ENCODE measurements at regions not wholly inside any gene's neighbourhood (a gene's known extent, or its start where the extent isn't known, plus 50 kb on each side); places are given as distances from the start of the nearest gene placed in this dataset.
A peak's percentile ranks its signal among the peaks of the same experiment; 100 is the strongest.

DNA sequence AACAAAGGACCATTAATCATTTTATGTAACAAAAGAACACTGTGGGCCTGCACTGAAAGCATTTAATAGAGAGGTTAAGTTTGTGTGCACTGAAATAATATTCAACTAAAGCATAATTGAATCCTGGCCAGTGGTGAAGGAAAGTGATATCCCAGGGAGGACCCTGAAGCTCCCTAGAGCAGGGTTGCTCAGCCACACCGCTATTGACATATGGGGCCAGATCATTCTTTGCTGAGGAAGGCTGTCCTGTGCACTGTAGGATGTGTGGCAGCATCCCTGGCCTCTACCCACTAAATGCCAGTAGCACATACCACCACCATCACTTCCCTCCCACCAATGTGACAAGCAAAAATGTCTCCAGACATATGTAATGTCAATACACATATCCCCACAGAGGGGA lies 166.1 kb upstream of the MTNR1B start:
- DNase-seq = no peak

DNA sequence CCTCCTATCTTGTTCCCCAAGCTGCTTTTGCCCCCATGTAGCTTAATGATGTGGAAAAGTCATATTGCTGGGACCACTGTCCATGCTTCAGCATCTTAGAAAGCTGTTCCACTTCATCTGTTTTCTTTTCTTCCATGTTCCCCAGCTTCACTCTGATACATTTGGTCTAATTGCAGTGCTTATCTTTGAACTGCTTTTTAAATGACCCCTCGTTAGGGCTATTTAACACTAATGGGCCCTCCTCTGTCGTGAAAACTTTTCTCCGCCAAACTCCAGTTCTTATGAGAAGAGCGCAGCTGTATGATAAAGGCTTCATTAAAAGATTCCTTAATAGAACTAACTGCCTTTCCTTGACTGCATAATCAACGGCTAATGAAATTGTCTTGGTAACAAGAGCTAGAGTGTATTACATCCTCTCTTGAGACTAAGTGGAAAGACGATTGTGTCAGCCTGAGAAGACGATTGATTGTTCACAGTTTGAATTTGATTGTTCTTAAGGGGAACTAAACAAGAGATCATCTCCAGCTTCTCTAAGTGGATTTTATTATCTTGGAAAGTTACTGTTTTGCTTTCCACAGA lies 165.0 kb upstream of the MTNR1B start:
- no peak for DNase-seq

DNA sequence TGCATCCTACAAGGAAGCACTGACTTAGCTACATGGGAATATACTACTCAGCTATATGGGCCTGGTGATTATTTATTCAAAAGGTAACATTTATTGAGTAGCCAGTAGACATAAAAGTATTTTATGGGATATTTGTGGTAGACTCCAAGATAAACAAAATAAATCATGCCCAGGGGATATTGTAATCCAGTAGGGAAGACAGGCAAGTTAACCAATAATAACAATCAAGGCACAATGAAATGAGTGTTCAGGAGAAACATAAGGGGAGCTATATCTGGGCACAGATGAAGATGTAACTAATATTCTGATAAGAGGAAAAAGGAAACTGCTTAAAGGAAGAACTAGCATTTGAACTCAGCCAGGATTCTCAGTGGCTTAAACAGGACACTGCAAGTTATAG lies 161.4 kb upstream of the MTNR1B start:
- DNase-seq = no peak

DNA sequence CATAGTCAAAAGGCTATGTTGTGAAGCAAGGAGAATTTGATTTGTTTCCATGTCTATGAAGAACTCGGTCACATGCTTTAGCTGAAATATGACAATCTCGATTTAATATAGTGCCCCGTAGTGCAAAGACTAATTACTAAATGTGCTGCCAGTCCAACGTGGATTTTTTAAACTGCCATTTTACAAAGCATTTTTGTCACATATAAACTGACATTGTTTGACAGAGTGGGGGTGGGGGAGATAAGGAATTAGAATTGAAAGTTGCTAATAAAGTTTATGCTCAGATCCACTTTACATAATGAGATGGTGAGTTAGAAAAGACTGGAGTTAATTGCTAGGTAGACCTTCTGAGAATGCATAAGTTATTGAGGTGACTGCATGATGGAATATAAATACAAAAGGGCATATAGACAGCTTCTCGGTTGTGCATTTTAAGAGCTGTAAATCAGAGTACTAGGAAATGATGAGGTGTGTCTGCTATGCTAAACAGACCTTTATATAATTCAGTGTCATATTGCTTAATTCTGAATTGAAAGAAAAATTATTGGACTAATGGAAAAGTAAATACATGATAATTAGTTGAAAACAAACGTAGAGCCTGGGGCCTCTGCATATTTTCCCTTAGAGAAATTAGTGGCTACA lies 158.9 kb upstream of the MTNR1B start:
- DNase-seq = no peak

DNA sequence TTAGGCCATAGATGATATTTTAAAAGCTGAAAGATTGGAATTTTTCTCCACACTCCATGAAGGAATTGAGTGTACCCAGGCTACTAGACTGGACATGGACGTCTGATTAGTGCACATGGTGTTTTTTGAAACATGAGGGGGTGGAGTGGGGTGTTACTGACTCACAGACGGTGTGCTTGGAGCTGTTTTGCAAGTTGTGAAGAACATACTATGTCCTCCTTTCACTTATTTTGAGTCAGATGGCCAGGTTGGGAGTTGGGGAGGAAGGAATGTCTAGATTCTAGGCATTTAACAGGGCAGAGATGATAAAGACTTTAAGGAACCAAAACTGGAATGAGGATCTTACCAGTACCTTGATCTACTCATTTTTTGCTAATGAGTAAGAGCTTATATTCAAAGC lies 158.1 kb upstream of the MTNR1B start:
- peak; percentile 58 to 79 (median 74) for DNase-seq

DNA sequence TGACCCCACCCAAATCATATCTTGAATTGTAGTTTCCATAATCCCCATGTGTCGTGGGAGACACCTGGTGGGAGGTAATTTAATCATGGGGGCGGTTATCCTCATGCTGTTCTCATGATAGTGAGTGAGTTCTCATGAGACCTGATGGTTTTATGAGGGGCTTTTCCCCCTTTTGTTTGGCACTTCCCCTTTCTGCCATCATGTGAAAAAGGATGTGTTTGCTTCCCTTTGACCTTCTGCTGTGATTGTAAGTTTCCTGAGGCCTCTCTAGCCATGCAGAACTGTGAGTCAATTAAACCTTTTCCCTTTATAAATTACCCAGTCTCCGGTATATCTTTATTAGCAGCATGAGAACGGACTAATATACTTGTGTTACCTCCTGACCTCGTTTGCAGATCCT lies 156.6 kb upstream of the MTNR1B start:
- no peak for DNase-seq

DNA sequence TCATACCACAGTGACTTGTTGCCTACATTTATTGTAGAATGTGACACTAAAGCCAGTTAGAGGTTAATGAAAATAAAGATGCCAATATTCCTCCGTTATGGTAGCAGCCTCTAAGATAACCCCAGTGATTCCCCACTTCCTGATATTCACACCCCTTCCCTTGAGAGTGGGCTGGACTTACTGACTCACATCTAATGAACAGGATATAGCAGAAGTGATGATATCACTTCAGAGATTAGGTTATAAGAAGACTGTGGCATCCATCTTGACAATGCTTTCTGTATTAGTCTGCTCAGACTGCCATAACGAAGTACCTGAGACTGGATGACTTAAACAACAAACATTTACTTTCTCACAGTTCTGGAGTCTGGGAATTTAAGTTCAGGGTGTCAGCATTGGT lies 149.6 kb upstream of the MTNR1B start:
- DNase-seq = peak in 1 of 4 experiments; percentile 7

DNA sequence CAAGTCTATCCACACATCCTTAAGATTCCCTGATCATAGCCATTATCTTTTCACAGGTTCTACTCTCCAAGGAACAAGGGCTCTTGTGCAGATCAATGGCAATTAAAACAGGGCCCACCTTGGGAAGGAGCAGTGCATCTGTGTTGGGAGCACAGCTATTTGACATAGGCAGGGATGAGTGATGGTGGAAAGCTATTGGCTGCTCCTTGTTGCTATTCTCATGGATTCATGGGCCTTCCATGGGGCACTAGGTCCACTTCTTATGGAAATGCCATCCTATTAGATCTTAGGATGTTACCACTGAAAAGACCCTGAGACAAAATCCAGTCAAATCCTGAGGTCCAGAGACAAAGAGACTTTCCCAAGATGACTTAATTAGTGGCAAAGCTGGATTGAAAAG lies 148.6 kb upstream of the MTNR1B start:
- DNase-seq = no peak

DNA sequence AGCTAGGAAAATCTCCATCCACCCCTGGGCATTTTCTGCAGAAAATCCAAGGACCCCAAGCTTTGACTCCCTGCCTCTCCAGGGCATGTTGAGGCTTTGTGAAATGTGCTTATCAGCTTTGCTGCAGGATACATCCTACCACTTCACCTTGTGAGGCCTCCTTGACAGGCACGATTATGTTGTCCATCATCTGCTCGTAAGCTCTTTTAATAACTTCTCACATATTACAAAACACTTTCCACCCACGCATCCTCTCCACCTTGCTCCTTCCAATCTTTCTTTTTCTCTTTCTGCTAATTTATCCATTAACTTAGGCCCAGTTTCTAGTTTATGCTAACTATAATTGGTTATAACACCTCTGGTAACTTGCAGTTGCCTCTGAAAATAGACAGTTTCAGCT lies 147.0 kb upstream of the MTNR1B start:
- DNase-seq = no peak

DNA sequence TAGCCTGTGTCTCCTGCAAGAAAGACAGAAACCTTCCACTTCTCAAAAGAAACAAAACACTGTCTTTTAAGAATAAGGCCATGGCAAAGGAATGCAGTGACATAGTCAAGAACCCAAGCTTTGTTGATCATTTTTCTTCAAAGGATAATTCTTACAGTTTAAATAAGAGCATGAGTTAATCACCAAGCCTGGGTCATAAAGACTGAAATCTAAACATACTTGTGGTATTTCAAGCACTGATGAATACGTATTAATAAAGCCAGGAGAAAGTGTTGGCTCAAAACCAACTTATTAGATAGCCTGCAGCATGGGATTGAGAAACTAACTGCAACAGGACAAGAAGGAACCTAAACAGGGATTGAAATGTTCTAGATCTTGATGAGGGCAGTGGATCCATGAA lies 143.3 kb upstream of the MTNR1B start:
- no peak for DNase-seq

DNA sequence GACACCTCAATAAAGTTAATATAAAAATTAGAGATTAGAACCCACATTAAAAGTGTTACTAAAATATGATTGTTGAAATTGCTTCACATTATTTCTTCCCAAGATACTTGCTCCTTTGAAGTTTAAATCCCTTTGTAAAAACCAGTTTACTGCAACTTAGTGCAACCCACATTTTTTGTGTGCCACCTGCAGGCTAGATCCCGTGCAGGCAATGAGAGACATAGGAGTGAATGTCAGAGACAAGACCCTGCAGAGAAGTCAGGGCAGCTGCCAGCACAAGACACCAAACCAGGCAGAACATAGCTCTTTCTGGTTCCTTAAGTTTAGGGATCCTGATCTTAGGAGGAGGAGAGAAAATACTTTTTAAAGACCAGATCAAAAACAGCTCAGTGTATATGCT lies 142.8 kb upstream of the MTNR1B start:
- no peak for DNase-seq

DNA sequence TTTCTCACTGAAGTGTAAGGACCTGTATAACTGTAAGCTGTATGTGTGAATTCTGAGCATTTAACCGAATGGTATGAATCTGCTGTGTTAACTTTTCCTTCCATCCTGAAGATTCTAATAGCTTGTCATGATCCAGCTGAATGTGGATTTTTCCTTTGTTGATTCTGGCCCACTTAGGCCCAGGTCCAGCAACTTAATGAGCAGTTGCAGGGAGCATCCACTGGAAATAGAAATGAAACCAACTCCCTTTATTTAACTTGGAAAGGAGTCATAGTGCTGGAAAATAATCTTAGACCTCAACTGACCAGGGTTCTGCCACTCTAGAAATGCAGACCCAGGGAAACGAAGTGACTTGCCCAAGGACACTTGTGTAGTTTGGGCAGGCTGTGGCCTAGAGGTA lies 142.3 kb upstream of the MTNR1B start:
- no peak for DNase-seq

DNA sequence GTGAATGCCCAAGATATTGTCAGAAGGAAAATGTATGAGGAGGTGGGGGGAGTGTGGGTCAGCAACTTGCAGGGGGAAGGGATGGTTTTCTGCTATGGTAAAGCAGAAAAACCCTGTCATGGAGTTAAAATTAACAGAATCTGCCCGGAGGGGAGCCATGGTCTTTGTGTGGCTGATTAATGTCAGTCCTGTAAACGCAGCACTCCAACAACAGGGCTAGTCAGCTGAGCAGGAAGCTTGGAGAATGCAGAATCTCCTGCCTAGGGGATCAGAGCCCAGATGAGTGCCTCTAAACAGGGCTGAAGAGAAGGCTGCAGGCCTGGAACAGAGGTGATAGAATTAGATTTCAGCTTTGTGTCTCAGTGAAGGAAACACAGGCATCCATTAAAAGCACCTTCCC lies 140.9 kb upstream of the MTNR1B start:
- DNase-seq = no peak

DNA sequence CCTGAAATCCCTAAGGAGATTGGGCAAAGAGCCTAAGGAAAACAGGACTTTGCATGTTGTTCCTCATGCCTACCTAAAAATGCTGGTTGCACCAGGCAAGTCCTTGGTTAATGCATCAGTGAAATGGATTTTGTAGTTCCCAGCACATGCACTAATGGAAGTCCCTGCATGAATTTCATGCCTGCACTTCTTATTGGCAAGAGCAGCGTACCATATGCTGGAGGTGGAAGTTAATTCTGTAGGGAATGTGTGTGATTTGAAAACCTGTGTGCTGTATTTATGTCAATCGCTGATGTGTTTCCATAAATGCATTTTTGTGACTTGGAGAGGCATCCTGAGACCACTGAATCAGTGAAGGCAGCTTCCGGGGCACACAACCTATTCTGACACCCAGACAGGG lies 140.3 kb upstream of the MTNR1B start:
- DNase-seq = no peak

DNA sequence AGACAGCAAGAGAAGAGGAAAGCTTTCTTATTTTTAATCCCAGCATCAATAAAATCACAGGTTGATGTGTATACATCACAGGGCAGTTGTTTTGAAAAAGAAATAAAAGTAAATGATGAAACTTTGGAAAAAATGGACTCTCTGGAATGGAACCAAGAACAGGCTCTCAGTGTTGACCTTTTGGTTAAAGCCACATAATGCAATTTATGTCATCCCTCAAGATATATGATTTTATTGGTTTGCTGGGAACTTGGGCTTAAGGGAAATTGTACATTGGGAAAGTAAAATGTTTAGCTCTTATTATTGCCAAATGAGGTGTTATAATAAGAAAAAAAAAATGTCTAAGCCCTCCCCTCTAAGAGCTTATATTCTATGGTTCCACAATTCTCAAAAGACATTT lies 139.8 kb upstream of the MTNR1B start:
- DNase-seq = no peak

DNA sequence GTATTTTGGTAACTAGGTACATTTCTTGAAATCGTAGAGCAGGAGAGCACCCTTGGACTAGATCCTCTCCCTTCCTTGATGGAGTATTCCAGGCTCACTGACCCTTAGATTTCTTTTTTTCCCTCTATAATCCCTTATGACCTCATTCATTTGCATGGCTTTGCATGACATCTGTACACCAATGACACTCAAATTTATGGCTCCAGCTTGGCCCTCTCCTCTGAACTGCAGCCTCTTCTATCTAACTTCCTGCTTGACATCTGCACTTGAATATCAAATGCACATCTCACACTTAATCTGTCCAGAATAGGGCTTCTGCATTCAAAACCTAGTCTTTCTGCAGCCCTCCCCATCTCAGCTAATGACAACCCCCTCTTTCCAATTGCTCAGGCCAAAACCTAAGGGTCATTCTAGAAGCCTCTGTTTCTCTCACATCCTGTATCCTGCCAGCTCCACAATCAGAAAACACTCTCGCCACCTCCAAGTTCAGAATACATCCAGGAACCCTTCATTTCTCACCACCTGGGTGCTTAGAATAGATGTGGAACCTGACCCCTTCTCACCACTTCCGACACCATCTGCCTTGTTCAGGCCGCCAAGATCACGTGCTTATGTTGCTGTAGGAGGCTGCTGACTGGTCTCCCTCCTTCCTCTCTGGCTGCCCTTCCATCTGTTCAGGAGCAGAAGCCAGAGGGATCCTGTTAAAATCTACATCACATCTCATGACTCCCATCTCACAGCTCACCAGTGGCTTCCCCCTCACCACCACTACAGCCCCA lies 138.9 kb upstream of the MTNR1B start:
- no peak for DNase-seq

DNA sequence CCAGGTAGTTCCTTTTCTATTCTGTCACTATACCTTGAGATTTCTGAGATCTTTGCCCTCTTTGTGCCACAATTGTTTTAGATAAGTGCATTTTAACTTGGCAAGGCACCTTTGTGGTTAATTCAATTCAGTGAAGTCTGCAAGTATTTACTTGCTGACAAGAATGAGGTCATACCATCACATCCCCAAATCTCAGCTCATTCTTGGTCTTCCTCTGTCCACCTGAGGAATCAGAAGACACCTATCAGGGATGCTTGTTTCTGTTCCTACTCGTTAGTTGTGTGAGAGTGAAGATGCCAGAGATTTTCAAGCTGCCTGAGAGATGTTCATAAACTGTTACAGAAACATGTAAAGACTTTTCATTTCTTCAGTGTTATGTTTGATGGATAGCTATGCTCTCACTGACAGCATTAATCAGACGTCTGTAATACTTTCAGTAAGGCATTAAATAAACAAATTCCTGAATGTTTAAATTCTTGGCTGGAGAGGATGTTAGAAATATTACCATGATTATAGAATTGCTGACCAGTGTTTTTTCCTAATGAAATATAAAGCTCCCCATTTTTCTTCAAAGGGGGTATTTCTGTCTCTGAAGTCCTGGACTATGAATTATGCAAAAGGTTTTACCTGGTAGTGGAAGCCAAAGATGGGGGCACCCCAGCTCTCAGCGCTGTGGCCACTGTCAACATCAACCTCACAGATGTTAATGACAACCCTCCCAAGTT lies 135.0 kb upstream of the MTNR1B start:
- DNase-seq = no peak

DNA sequence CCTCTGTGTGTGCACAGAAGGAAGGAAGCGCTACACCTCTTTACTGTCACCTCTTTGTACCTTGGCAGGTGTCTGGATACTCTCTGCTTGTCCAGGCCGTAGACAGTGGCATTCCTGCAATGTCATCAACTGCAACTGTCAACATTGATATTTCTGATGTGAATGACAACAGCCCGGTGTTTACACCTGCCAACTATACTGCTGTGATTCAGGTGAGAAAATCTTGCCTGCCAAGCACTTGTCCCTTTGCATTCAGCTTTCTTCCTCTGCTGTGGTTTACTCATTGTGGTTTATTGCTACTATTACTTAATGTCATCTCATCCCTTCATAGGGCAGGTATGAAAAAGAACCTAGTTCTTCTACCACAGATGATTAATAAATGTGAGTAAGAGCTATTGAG lies 131.9 kb upstream of the MTNR1B start:
- DNase-seq = no peak

DNA sequence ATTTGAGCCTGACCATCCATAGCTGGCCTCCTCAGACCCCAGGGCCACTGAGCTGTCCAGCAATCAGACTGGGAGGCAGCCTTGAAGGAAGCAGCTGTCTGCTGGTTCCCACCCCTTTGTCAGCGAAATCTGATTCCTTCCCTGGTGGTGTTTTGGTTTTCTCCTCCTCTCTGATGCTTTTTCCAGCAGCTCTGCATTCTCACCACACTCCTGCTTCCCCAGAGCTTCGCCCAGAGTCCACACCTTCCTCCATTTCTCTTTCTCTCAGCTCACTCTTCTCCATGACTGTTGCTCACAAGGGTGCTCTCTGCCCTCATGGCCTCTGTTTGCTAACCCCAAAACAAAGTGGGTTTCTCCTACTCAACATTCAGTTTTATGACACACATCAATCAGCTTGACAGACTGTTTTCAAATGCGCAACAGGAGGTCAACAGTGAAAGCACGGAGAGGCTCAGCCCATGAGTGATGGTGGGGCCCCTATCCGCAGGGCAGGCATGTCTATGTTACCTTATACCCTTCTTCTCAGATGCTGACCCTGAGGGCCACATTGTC lies 130.6 kb upstream of the MTNR1B start:
- no peak for DNase-seq

DNA sequence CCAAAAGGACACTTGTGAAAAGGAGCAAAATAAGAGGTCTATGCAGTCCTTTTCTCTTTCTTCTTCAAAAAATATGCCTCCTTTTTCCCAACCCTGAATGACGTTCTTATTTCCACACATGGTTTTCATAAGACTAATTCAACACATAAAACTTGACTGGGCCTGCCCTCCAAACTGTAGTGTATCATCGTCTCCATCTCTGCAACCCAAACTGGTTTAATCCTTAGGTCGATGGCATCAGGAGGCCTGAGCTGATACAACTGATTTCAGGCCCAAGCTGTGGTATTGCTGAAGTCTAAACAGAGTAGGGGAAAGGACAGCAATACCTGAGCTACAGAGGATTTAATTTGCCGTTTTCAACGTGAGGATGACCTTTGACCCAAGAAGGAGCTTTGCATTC lies 130.0 kb upstream of the MTNR1B start:
- no peak for DNase-seq

DNA sequence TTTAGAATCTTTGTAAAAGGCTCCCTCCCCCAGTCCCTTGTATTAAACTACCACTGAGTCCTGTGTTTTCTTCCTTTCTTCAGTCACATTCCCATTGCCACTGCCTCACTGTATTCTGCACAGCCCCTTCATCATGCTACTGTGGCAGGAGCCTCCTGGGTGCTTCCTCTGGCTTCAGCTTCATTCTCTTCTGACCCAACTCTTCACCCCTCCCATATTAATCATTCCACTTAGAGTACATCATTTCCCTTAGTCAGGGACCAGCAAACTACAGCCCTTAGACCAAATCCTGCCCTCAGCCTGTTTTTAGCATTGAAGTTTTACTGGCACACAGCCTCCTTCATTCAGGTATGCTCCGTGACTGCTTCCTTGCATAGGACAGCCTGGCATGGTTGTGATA lies 127.7 kb upstream of the MTNR1B start:
- no peak for DNase-seq

DNA sequence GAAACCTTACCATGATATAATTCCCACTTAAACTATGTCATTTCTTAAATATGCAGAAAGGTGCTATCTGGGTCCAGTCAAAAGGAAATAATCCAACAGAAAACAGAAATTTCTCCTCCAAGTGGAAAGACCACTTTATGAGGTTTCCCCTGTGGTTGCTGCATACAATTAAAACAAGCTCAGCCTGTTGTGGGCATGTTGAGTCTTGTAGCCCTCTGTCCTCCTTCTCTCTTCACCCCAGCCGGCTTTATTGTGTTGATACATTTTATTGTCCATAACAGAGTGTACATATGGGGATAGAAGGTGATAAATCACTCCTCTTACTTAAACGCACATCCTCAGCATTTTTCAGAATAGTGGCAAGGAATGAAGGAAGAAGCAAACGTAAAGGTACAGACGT lies 126.0 kb upstream of the MTNR1B start:
- no peak for DNase-seq

DNA sequence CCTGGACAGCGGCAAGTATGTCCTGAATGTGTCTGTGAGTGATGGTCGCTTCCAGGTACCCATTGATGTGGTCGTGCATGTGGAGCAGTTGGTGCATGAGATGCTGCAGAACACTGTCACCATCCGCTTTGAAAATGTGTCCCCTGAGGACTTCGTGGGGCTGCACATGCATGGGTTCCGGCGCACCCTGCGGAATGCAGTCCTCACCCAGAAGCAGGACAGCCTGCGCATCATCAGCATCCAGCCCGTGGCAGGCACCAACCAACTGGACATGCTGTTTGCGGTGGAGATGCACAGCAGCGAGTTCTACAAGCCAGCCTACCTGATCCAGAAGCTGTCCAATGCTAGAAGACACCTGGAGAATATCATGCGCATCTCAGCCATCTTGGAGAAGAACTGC lies 125.3 kb upstream of the MTNR1B start:
- DNase-seq = no peak

Data from suppressor macrophage (primary cell).